Activated naive CD8-positive, alpha-beta T cell treated with anti-CD3 and anti-CD28 coated beads, Interleukin-2, amount 50 U/mL, for 16 hours (primary cell): ENCODE measurements at regions not wholly inside any gene's neighbourhood (a gene's known extent, or its start where the extent isn't known, plus 50 kb on each side); places are given as distances from the start of the nearest gene placed in this dataset.

Experiments
- DNase-seq: peaks from one replicate; pipeline ENCODE4 v3.0.0-alpha.2; 2020; ENCODE audit warnings: low read depth, low spot score

GRCh38 chr11:19519912-19520641 is 192.6 kb upstream of the NAV2 start:
- DNase-seq = no peak

DNA sequence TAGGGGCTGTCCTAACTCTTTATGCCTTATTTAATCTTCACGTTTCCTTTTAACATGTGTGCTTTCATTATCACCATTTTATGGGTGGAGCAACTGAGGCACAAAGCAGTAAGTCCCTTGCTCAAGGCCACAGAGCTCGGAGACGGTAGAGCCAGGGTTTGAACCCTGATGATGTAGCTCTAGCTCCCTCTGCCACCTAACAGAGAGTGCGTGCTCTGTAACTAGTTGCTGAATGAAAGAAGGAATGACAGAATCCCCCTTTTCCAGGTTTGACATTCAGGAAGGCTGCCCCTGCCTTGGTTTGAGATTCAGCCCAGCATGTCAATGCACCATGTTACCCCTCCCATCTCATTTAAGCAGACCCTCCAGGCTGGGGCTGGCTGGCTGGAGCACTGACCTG is 193.3 kb upstream of the NAV2 start:
- no peak for DNase-seq

DNA sequence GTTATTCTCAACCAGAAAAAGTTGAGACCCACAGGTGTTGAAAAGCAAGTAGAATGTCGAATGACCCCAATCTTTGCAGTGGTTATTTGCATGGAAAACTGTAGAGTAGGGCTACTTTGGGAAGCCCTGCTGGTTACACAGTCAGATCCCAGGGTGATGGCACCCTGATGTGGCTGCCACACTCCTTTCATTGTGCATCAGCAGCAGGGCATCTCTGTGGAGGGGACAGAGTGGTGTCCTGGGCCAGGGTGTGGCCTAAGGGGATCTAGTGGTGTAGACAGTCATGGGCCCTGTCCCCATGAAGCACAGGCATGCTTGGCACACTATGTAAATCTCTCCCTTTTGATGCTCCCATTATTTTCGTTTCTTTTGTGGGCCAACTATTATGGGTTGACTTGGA is 199.4 kb upstream of the NAV2 start:
- DNase-seq = no peak

DNA sequence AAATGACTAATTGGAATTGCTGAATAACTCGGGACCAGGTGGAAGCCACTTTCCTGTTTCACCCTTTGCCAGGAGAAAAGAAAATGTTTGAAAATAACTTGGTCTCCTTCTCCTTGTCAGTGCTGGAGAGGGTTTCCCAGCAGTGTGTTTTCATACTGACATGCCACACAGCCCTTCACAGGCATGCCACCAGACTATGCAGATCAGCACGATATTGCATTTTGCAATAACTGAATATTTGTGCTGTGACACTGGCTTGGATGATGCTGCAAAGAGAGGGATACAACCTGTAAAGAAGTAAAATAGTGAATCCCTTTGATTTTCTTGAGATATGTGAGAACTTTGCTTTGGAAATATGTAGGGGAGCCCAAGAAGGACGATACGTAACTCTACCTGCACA is 200.0 kb upstream of the NAV2 start:
- no peak for DNase-seq

DNA sequence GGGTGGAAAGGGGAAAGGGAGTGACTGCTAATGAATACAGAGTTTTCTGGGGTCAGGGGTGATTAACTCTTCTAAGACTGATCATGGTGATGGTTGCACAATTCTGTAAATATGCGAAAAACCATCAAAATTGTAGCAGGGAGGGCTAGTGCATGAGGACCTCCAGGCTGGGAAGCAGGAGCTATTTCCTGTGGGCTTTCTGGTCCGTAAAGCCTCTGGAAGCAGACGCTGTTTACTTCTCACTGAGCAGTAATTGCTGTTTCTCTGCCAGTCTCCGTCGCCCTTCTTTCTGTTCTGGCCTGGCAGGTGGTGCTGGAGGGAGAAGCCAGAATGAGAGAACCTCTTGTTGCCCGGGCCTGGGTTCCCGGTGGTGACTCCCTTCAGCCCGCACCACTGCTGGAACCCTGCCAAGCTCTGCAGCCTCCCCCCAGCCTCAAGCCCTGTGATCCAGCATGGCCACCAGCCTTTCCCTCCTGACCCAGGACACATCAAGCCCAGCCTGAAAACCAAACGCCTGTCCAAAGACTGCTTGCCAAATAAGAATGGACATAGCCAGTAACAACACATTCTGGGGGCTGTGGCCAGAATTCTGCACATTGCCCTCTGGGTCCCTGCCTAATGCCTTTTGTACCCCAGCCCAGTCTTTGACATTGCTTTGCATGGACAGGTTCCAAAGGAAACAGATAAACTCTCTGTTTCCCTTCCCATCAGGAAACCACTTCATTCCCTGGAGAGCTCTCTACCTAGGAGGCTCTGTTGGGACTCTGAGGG is 201.0 kb upstream of the NAV2 start:
- DNase-seq = no peak

GRCh38 chr11:19511066-19511412 is 201.6 kb upstream of the NAV2 start:
- no peak for DNase-seq

DNA sequence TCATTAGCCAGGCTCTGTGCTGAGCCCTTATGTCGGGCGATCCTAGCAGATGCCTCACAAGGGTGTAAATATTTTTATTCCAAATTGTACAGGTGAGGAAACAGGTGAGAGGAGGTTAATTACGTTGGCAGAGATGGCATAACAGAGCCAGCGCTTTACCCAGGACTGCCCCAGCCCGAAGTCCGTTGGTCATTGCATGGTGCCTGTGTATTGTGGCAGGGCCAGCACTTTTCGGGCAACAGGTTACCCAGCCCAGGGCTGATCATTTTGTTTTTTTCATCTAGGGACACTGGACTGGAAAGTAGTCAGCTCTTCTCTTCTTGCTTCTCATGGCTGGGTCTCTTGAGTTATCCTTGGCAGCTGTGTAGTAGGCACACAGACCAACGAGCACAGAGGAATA is 202.2 kb upstream of the NAV2 start:
- no peak for DNase-seq

DNA sequence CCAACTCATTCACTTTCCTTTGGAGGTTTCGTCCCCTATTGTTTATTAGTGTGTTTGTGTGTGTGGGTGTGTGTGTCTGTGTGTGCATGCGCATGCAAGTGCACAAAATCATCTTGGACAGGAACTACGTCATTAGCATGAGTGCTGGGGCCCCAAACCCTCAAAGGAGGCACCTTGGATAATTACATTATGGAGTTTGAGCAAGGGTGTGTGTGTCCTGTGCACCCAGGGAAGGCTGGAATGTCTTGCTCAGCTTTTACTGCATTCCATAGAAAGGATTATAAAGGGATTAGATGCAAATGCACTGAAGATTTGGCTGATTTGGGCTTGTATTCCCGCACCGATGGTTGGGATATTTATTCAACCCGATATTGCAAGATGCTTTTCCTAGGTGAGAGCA is 203.4 kb upstream of the NAV2 start:
- DNase-seq = no peak

- DNase-seq = no peak
Measured at GRCh38 chr11:19508165-19508564, 204.5 kb upstream of the NAV2 start.

DNA sequence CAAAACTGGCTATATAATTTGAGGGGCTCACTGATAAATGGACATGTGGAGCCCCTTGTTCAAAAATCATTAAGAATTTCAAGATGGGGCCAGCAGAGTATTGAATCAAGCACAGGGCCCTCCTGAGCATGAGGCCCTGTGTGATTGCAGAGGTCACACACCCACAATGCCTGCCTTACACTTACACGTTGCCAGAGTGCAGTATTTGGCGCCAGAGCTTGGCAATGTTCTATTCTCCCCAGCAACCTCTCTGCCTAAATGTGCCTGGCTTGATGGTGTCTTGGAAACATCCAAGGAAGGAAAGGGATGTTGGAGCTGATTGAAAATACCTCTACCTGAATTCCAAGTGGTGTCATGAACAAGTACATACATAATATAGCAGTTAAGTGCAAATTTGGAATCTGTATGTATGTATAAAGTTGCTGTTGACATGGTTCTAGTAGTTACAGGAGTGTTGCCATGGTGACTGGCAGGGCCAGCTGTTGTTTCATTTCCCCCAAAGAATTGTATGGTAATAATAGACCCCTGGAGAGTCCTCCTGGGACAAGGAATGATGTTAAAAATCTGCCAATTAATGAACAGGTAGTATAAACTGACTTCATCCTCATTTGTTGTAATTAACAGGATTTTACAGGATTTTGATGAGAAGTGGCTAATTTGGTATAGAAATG is 205.7 kb upstream of the NAV2 start:
- no peak for DNase-seq

DNA sequence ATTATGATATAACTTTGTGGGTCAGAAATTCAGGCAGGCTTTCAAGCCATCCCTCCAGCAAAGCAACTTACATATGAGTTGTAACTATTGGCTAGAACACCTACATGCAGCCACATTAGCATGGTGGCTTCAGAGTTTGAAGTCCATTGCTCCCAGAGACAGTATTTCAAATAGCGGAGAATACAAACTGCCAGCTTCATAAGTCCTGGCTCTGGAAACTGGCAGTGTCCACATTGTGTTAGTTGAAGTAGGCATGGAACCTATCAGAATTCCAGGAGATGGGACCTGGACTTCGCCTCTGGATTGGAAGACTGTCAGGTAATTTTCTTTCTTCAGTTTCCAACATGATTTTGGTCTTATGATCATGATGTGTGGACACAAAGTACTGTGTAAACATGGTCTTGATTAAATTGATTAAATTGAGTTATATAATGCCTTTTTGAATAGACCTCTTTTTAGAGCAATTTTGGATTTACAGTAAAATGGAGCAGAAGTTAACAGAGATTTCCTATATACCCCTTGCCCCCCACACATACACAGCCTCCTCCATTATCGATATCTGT is 209.9 kb upstream of the NAV2 start:
- no peak for DNase-seq

DNA sequence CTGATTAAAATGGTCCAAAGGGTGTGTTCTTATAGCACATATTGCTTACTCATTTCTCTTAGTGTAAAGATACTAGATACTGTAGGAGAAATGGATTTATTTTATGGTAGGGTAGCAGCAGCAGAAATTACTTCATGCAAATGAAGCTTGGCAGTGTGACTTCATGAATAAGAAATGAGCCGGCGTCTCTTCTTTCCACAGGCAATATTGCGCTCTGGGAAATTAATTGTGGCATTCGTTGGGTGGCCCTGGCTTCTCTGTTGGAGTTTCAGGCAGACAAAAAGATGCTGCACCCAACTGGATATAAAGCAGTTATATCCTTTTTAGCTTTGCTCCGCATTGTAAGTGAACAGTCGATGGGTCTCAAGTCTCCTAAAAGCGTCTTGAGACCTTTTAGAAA is 211.0 kb upstream of the NAV2 start:
- DNase-seq = no peak

DNA sequence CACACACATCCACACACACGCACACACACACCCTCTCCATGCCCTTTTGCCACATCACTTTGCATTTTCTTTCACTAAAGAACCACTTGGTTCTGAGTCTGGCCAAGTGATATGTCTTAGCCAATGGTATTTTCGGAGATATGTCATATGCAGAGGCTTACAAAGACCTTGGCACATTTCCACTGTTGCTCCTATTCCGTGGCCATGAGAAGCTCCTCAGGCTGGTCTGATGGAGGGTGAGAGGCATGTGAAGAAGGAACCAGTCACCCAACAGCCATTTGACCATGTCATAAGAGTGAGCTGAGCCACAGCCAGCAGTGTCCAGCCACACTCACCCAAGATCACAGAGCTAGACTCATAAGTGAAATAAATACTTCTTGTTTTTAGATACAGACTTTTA is 212.6 kb upstream of the NAV2 start:
- DNase-seq = no peak

DNA sequence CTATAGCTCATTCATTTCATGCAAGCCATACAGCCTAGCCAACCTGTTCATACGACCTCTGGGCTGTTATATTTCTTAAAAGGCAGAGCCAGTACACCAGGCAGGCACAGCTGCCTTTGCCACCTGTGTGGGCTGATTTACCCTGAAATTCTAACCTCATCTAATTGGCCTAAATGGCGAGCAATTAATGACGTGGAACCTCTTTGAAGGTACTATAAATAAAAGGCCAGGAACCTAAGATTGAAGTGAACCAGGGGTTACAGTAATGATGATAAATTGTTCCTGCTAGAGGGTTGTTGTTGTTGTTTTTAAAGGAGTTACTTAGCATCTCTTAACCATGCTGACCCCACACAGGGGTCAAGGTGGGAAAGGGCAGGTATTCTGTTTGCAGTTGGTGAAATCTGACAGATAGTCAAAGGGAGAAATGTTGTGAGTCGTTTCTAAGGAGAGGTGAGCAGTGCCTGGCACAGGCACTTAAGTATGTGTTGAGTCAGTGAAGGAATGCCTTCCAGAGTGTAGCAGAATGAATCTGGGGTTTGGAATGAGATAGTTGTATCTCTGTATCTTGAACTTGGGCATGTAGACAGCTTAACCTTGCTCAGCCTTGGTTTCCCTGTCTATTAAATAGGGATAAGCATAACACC is 213.5 kb upstream of the NAV2 start:
- DNase-seq = no peak

- no peak for DNase-seq
Measured at GRCh38 chr11:19493446-19494213, 219.0 kb upstream of the NAV2 start.

DNA sequence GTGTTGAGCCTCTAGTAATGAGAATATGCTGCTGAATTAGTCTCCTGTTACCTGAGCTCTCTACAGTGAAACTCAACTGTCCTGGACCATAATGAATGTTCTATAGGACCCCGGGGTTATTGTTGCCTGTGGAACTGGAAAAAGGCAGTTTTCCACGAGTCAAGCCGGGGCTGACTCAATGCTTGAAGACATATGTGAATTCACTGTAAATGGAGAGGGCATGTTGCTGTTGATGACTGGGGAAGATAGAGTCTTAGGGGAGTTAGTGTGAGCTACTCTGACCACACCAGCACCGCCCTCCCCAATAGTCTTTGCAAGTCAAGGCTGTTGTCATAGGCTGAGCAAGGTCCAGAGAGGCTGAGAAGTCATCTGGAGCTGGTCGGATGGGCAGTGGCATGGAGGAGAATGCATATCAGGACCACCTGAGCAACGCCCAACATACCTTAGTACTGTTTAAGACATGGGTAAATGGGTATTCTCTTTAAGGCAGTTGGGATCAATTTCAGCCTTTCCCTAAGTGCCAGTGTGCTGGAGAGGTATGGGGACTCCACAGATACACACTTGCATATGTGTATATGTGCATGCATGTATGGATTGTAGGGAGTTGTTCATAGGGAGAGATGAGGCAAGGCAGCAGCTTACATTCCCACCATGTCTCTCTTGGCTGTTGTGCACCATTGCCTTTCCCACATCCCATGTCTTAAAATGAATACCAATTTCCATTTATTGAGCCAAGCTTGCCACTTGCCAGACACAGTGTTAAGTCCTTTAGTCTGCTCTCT is 230.1 kb upstream of the NAV2 start:
- no peak for DNase-seq

DNA sequence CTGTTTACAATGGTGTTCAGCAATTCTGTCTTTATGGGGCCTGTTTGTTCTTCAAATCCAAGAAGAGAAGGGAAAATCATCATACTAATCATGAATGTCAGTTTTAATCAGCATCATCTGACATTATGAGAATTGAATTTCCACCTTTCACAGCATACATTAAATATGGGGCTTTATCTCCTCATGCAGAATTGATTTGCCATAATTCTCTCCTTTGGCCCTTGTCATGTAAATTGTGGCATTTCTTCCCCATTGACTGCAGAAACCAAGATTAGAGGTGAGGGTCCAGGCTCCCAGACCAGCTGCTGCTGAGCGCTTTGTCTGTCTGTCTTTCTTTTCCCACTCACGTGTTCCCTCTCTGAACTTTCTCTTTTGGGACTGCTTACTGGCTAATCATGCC is 232.1 kb upstream of the NAV2 start:
- no peak for DNase-seq

DNA sequence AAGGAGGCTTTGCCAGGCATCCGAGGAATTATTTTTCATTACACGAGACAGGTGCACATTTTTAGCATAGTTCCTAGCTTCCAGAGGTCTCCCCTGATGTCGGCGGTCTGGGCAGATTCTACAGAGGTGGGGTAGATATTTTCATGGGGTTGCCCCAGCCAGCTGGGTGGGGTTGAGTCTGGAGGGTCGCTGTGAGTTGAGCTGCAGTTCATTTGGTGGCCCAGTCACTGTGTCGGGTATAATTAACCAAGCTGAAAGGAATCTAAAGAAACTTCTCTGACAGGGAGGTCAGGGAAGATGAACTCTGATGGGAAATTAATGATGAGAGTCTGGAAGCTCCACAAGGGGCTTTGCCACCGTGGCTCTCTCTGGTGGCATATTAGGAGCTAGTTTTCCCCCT is 233.7 kb upstream of the NAV2 start:
- DNase-seq = no peak

- DNase-seq = no peak
Measured at GRCh38 chr11:19474954-19475721, 234.4 kb upstream of the E2F8 start.

DNA sequence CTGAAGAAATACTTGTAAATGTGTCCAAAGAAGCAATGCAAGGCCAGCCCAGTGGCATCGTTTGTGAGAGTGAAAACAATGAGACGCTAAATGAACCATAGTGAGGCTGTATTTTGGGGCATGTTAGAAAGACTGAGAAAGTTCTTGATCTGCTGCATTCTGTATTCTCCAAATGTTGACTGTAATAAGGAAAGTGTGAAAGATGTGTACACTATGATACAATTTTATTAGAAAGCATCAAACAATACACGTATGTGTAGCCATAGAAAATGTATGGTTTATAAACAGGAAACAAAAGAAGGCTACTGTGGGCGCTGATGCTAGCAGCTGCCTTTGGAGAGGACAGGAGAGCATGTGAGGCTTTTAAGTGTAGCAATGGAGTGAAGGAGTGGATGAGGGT is 233.5 kb upstream of the E2F8 start:
- DNase-seq = no peak
